Osteocyte (in vitro differentiated cells): ENCODE measurements at regions not wholly inside any gene's neighbourhood (a gene's known extent, or its start where the extent isn't known, plus 50 kb on each side); places are given as distances from the start of the nearest gene placed in this dataset.

Experiments used
- DNase-seq: peaks from one replicate; pipeline ENCODE4 v3.0.0; 2021; ENCODE audit warnings: mixed read lengths; ENCODE audit not compliant: unreplicated experiment; ENCODE audit errors: extremely low spot score
- H3K27ac Mint-ChIP-seq: one replicate; pipeline ENCODE4 v1.8.0; 2021; ENCODE audit warnings: mild to moderate bottlenecking, mixed read lengths; ENCODE audit not compliant: unreplicated experiment
- H3K27me3 Mint-ChIP-seq: one replicate; pipeline ENCODE4 v1.8.0; 2021; ENCODE audit warnings: mixed read lengths; ENCODE audit not compliant: unreplicated experiment
- H3K36me3 Mint-ChIP-seq: one replicate; pipeline ENCODE4 v1.8.0; 2021; ENCODE audit warnings: mixed read lengths; ENCODE audit not compliant: unreplicated experiment
- H3K4me1 Mint-ChIP-seq: one replicate; pipeline ENCODE4 v1.8.0; 2021; ENCODE audit warnings: mixed read lengths; ENCODE audit not compliant: unreplicated experiment
- H3K4me3 Mint-ChIP-seq: one replicate; pipeline ENCODE4 v1.8.0; 2021; ENCODE audit warnings: mild to moderate bottlenecking, moderate library complexity, mixed read lengths; ENCODE audit not compliant: unreplicated experiment
- H3K9me3 Mint-ChIP-seq: one replicate; pipeline ENCODE4 v1.8.0; 2021; ENCODE audit warnings: mixed read lengths; ENCODE audit not compliant: unreplicated experiment
- TF ChIP-seq, protein P1 (sequence below): fragments of 200-600 bp; sonication (generic); IDR thresholded peaks from 2 replicates; pipeline ENCODE4 v1.5.0; 2021; ENCODE audit warnings: antibody characterized with exemption, mild to moderate bottlenecking, moderate library complexity

GRCh38 chr12:19719672-19720071 is 280.4 kb downstream of the AEBP2 start:
- Mint-ChIP-seq H3K27me3 (no peaks in the 10 kb centered on the region), H3K9me3 (peaks cover 6% of the 10 kb centered on the region), H3K27ac (no peak overlapping the region), H3K36me3 (no peaks in the 10 kb centered on the region), H3K4me1 (peaks cover 5% of the 10 kb centered on the region), H3K4me3 (no peak overlapping the region)
- TF ChIP-seq, protein P1, sequence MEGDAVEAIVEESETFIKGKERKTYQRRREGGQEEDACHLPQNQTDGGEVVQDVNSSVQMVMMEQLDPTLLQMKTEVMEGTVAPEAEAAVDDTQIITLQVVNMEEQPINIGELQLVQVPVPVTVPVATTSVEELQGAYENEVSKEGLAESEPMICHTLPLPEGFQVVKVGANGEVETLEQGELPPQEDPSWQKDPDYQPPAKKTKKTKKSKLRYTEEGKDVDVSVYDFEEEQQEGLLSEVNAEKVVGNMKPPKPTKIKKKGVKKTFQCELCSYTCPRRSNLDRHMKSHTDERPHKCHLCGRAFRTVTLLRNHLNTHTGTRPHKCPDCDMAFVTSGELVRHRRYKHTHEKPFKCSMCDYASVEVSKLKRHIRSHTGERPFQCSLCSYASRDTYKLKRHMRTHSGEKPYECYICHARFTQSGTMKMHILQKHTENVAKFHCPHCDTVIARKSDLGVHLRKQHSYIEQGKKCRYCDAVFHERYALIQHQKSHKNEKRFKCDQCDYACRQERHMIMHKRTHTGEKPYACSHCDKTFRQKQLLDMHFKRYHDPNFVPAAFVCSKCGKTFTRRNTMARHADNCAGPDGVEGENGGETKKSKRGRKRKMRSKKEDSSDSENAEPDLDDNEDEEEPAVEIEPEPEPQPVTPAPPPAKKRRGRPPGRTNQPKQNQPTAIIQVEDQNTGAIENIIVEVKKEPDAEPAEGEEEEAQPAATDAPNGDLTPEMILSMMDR, result no peak
- DNase-seq, result no peak

DNA sequence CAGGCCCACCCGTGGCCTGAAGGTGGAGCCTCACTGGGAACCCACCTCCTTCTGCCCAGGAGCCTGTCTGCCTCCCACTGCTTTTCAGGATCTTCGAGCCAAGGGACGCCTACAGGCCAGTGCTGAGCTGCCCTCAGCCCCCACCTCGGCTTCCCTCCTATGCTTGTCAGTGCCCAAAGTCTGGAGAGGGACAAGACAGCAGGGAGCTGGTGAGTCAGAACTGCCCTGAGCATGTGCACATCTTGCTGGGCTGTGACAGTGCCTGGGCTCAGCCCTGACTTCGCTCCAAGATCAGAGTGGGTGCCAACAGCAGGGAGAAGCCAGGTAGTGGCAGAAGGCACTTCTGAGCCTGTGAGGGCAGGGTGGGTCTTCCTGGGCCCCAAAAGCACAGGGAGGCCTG is 286.8 kb downstream of the AEBP2 start:
- no peak overlapping the region for H3K4me3 Mint-ChIP-seq
- H3K4me1 Mint-ChIP-seq, result no peaks in the 10 kb centered on the region
- no peaks in the 10 kb centered on the region for H3K9me3 Mint-ChIP-seq
- DNase-seq, result no peak
- H3K27me3 Mint-ChIP-seq, result no peaks in the 10 kb centered on the region
- TF ChIP-seq, protein P1, result no peak
- no peaks in the 10 kb centered on the region for H3K36me3 Mint-ChIP-seq
- no peak overlapping the region for H3K27ac Mint-ChIP-seq

DNA sequence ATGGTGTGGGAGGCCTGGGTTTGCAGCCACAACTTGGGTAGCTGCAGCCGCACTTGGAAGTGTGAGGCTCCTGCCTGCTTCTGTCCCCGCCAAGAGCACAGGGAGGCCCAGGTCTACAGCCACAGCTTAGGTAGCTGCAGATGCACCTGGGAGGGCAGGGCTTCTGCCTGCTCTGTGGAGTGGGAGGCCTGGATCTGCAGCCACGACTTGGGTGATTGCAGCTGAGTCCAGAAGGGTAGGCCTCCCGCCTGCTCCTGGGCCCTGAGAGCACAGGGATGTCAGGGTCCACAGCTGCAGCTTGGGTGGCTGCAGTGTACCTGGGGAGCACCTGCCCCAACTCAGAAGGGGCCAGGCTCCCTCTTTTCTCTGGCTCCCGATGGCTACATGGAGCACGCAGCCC is 287.3 kb downstream of the AEBP2 start:
- H3K27me3 Mint-ChIP-seq, result no peaks in the 10 kb centered on the region
- H3K9me3 Mint-ChIP-seq, result no peaks in the 10 kb centered on the region
- no peak overlapping the region for H3K4me3 Mint-ChIP-seq
- H3K4me1 Mint-ChIP-seq, result no peaks in the 10 kb centered on the region
- H3K36me3 Mint-ChIP-seq, result no peaks in the 10 kb centered on the region
- H3K27ac Mint-ChIP-seq, result no peak overlapping the region
- no peak for DNase-seq
- TF ChIP-seq, protein P1, result no peak

GRCh38 chr12:19737019-19737418 is 297.7 kb downstream of the AEBP2 start:
- Mint-ChIP-seq H3K4me1 (peaks cover 15% of the 10 kb centered on the region), H3K27me3 (no peaks in the 10 kb centered on the region), H3K4me3 (no peak overlapping the region), H3K27ac (no peak overlapping the region), H3K36me3 (no peaks in the 10 kb centered on the region), H3K9me3 (peaks cover 6% of the 10 kb centered on the region)
- TF ChIP-seq, protein P1, result no peak
- DNase-seq, result no peak

- DNase-seq, result no peak
- Mint-ChIP-seq H3K4me1 (peaks cover 23% of the 10 kb centered on the region), H3K9me3 (peaks cover 6% of the 10 kb centered on the region)
Measured at GRCh38 chr12:19739195-19739776, 300.0 kb downstream of the AEBP2 start.

More at GRCh38 chr12:19739195-19739776, 300.0 kb downstream of the AEBP2 start:
- TF ChIP-seq, protein P1, result peak; percentile 75
- H3K27ac Mint-ChIP-seq, result no peak overlapping the region
- H3K27me3 Mint-ChIP-seq, result no peaks in the 10 kb centered on the region
- H3K4me3 Mint-ChIP-seq, result no peak overlapping the region
- no peaks in the 10 kb centered on the region for H3K36me3 Mint-ChIP-seq
